K562 (cell line): ENCODE measurements at regions not wholly inside any gene's neighbourhood (a gene's known extent, or its start where the extent isn't known, plus 50 kb on each side); places are given as distances from the start of the nearest gene placed in this dataset.

Experiments
- ATAC-seq: fragments of 200-7000 bp; cut with Tn5 transposase; 3 replicates; pipeline ENCODE4 v1.9.1; 2020; ENCODE audit warnings: moderate library complexity
- BruUV-seq: library from RNA; stranded (reverse); fragments of 400-500 nt; replicated peaks from 2 replicates; lab custom pipeline; 2021; lab: Mats Ljungman, UMichigan
- CTCF ChIA-PET: fragments of 300-600 bp; formaldehyde crosslinking; extraction: SDS; loops from one replicate; lab custom pipeline; 2021; ENCODE audit warnings: low intra/inter-chr PET ratio; lab: Yijun Ruan, JAX
- POLR2A ChIA-PET: fragments of 300-600, 350-650 bp; sonication (Branson Sonifier 250); formaldehyde crosslinking; extraction: SDS; loops from one replicate; lab custom pipeline; 2021; ENCODE audit warnings: antibody characterized with exemption, inconsistent platforms; lab: Yijun Ruan, JAX
- DNase-seq, 4 experiments: peaks; one replicate each; pipeline versions ENCODE4 v3.0.0 to v3.0.0-alpha.2; 2011 to 2018; ENCODE audit warnings: low spot score in 3 of 4, mixed read lengths in 3 of 4; ENCODE audit errors: extremely low read depth in 1 of 4
- FAIRE-seq: peaks from 2 replicates; lab custom pipeline; 2011; peaks lifted over from hg19 to GRCh38; lab: Jason Lieb, UNC
- H2AFZ ChIP-seq: 2 replicates; pipeline ENCODE4 v1.6.0; 2011; ENCODE audit warnings: low read depth, low read length, control low read depth, inconsistent platforms
- H3K27ac ChIP-seq: fragments of 200-600 bp; 3 replicates; pipeline ENCODE4 v1.8.0; 2011; ENCODE audit warnings: low read depth, mild to moderate bottlenecking, control low read depth, inconsistent platforms, low read length, moderate library complexity, mixed read lengths; ENCODE audit errors: extremely low read depth
- H3K27me3 ChIP-seq, 2 experiments: fragments of 300-600 bp in 1 of 2; 2 replicates in 1 of 2; 3 replicates in 1 of 2; pipeline versions ENCODE4 v1.6.0 to v1.8.0; 2011; ENCODE audit warnings: inconsistent platforms in 2 of 2, low read length in 2 of 2, mild to moderate bottlenecking in 1 of 2, mixed read lengths in 1 of 2, moderate library complexity in 1 of 2; ENCODE audit not compliant: control insufficient read depth in 2 of 2, insufficient read depth in 2 of 2
- H3K36me3 ChIP-seq: fragments of 300-600 bp; 3 replicates; pipeline ENCODE4 v1.8.0; 2011; ENCODE audit warnings: mild to moderate bottlenecking, low read length, inconsistent platforms; ENCODE audit not compliant: control insufficient read depth, insufficient read depth
- H3K4me1 ChIP-seq, 2 experiments: fragments of 200-600 bp in 1 of 2; replicated peaks in 1 of 2; 2 replicates in 1 of 2; 3 replicates in 1 of 2; pipeline versions ENCODE4 v1.5.1 to v1.8.0; 2011; ENCODE audit warnings: inconsistent platforms in 2 of 2, low read length in 2 of 2, mild to moderate bottlenecking in 1 of 2, mixed read lengths in 1 of 2, moderate library complexity in 1 of 2; ENCODE audit not compliant: control insufficient read depth in 2 of 2, insufficient read depth in 2 of 2
- H3K4me2 ChIP-seq: 2 replicates; pipeline ENCODE4 v1.6.1; 2011; ENCODE audit warnings: low read length, control low read depth, inconsistent platforms, mixed read lengths; ENCODE audit not compliant: insufficient read depth
- H3K4me3 ChIP-seq: fragments of 200-600 bp; sonication (generic), shearing (Covaris generic); 2 replicates; pipeline ENCODE4 v1.5.1; 2016; ENCODE audit warnings: control low read depth, inconsistent platforms
- H3K79me2 ChIP-seq: fragments of 200-600 bp; 3 replicates; pipeline ENCODE4 v1.8.0; 2011; ENCODE audit warnings: low read length, inconsistent platforms; ENCODE audit not compliant: control insufficient read depth, insufficient read depth
- H3K9ac ChIP-seq, 2 experiments: 2 replicates each; pipeline versions ENCODE4 v1.6.0 to v1.6.1; 2011; ENCODE audit warnings: low read depth in 2 of 2, low read length in 2 of 2, control low read depth in 1 of 2, inconsistent platforms in 1 of 2, mild to moderate bottlenecking in 1 of 2, mixed read lengths in 1 of 2; ENCODE audit not compliant: insufficient read depth in 1 of 2
- H3K9me1 ChIP-seq: one replicate; pipeline ENCODE4 v1.6.0; 2011; ENCODE audit warnings: inconsistent platforms, mild to moderate bottlenecking, low read length, moderate library complexity; ENCODE audit not compliant: control insufficient read depth, insufficient read depth
- H3K9me3 ChIP-seq: replicated peaks from 2 replicates; pipeline ENCODE4 v1.5.1; 2011; ENCODE audit warnings: low read depth, low read length, inconsistent platforms; ENCODE audit not compliant: control insufficient read depth, insufficient read depth
- H4K20me1 ChIP-seq: replicated peaks from 2 replicates; pipeline ENCODE4 v1.6.1; 2011; ENCODE audit warnings: low read length, inconsistent platforms, mixed read lengths; ENCODE audit not compliant: control insufficient read depth, insufficient read depth
- ARID1B ChIP-seq: fragments of 450-650 bp; IDR thresholded peaks from 2 replicates; pipeline ENCODE4 v1.6.1; 2016; ENCODE audit warnings: antibody characterized with exemption, mild to moderate bottlenecking, inconsistent platforms
- CBX8 ChIP-seq: fragments of 200-600 bp; sonication (generic); IDR thresholded peaks from 2 replicates; pipeline ENCODE4 v1.6.1; 2012; ENCODE audit warnings: borderline replicate concordance, mixed run types, low read depth, mild to moderate bottlenecking, moderate library complexity, mixed read lengths, low read length, control low read depth, inconsistent platforms; ENCODE audit not compliant: poor library complexity, severe bottlenecking; ENCODE audit errors: extremely low read depth
- CHD2 ChIP-seq: IDR thresholded peaks from 2 replicates; pipeline ENCODE4 v1.6.1; 2011; ENCODE audit warnings: low read depth, low read length
- HNRNPK ChIP-seq: fragments of 200-400 bp; formaldehyde crosslinking; IDR thresholded peaks from one replicate; pipeline ENCODE4 v1.6.1; 2018; ENCODE audit warnings: mild to moderate bottlenecking, low read depth, low read length; ENCODE audit not compliant: poor library complexity, severe bottlenecking
- PCBP2 ChIP-seq: fragments of 200-400 bp; formaldehyde crosslinking; IDR thresholded peaks from 2 replicates; pipeline ENCODE4 v1.6.1; 2018; ENCODE audit warnings: low read length, low read depth, mild to moderate bottlenecking, moderate library complexity; ENCODE audit not compliant: poor library complexity, severe bottlenecking
- SRF ChIP-seq, 2 experiments: fragments of 250-450, 450-650 bp in 1 of 2; sonication (Bioruptor Pico) in 1 of 2; sonication (generic) in 1 of 2; formaldehyde crosslinking; IDR thresholded peaks; 2 replicates each; pipeline versions ENCODE4 v1.5.0 to v1.5.1; 2020 to 2022; ENCODE audit warnings: mild to moderate bottlenecking in 1 of 2, missing genetic modification reagents in 1 of 2
- TCFL5 ChIP-seq: fragments of 250-450 bp; sonication (Bioruptor Pico); conservative IDR thresholded peaks from 2 replicates; pipeline ENCODE4 v1.6.1; 2021; ENCODE audit warnings: mild to moderate bottlenecking, moderate library complexity, matching md5 sums
- ZFX ChIP-seq: sonication (generic); formaldehyde crosslinking; IDR thresholded peaks from 2 replicates; pipeline ENCODE4 v1.8.0; 2022; ENCODE audit warnings: mild to moderate bottlenecking, missing genetic modification reagents, moderate library complexity
- WGBS: fragments of 100-300 bp; shearing (Covaris generic); methylation state at CpG from one replicate; pipeline ENCODE4 v1.1.6; 2016; ENCODE audit warnings: low coverage, mixed read lengths; ENCODE audit not compliant: insufficient coverage; ENCODE audit errors: missing lambda C conversion rate; 5-methylcytosine and 5-hydroxymethylcytosine counted together
- in situ Hi-C: fragments of 300-500 bp; cut with MboI; formaldehyde crosslinking; loops from 4 replicates; pipeline ENCODE4 v1.15.0; 2018; ENCODE audit warnings: inconsistent platforms, mixed read lengths
- intact Hi-C: fragments of 100-400 bp; cut with micrococcal nuclease; formaldehyde crosslinking; loops from 2 replicates; pipeline ENCODE4 v1.14.2; 2022
- TF ChIP-seq, protein P1 (sequence below): sonication (generic); formaldehyde crosslinking; IDR thresholded peaks from 2 replicates; pipeline ENCODE4 v1.8.1; 2023; ENCODE audit warnings: mild to moderate bottlenecking, missing genetic modification reagents
- TF ChIP-seq, protein P2 (sequence below): sonication (generic); formaldehyde crosslinking; IDR thresholded peaks from 2 replicates; pipeline ENCODE4 v1.8.0; 2022; ENCODE audit warnings: mild to moderate bottlenecking, low read depth, missing genetic modification reagents

DNA sequence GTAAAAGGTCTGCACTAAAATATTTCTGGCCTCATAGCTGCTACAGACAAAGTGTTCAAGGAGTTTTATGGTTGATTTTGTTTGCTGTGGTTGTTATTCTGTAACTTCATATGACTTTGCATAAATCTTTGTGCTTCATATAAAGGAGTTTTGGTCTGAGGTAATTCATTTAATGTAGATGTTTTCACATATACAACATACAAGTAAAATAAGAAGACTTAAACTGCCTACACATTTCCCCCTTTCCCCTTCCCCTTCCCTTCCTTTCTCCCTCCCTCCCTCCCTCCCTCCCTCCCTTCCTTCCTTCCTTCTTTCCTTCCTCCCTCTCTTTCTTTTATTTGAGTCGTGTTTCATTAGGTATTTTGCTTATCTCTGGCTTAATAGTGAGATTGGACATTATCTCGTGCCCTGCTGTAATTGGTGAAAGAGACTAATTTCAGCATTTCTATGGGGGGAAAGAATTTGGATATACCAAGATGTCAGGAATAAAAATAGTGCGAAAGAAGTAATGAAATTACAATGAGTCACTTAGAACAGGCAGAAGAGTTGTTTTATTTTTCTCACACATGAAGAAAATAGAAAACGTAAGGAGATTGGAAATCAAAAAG, 144.9 kb upstream of the MAD2L1 start:
- intact Hi-C loops (no loop called here), in situ Hi-C loops (no loop called here)
- no TSS peak for BruUV-seq
- Histone ChIP-seq H3K27me3 (no peaks in the 10 kb centered on the region), H3K9me3 (no peaks in the 10 kb centered on the region), H3K9ac (no peak overlapping the region), H3K36me3 (no peaks in the 10 kb centered on the region), H3K4me1 (no peaks in the 10 kb centered on the region), H3K9me1 (no peaks in the 10 kb centered on the region), H3K27ac (no peak overlapping the region), H2AFZ (no peak overlapping the region), H3K4me2 (no peak overlapping the region), H3K79me2 (no peaks in the 10 kb centered on the region), H4K20me1 (no peaks in the 10 kb centered on the region), H3K4me3 (no peak overlapping the region)
- DNase-seq = no peak
- ChIA-PET POLR2A (no interaction called here), CTCF (no interaction called here)
- TF ChIP-seq PCBP2 = peak; percentile 77
- peak; percentile 74 for TF ChIP-seq HNRNPK
- no peak for TF ChIP-seq TCFL5
- no peak for ATAC-seq
- no peak for FAIRE-seq
- 3% methylated on average over 4 of the region's 4 CpGs for WGBS

DNA sequence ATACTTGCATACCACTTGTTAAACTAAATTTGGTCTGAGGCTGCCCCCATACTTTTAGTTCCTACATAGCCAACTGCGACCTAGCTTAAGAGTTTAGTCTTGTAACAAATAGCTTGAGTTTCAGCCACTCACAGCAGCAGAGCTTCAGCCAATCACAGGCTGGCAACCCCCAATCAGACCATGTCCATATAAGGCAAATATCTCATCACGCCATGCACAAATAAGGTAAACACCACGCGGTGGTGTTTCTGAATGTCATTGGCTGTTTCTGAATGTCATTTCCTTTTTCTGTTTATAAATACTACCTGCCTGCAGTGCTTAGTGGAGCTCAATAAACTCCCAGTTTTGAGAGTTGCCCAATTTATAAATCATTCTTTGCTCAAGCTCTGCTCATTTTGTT, 143.1 kb upstream of the MAD2L1 start:
- ChIA-PET POLR2A (interaction anchor here (0.6 kb wide), 1 partner anchor 1591 kb away, joined by 3 read pairs; the partner anchor contains the start of gene EXOSC9), CTCF (no interaction called here)
- Histone ChIP-seq H4K20me1 (no peaks in the 10 kb centered on the region), H3K36me3 (no peaks in the 10 kb centered on the region), H3K4me2 (no peak overlapping the region), H3K9ac (no peak overlapping the region), H2AFZ (no peak overlapping the region), H3K9me1 (no peaks in the 10 kb centered on the region), H3K4me1 (no peaks in the 10 kb centered on the region), H3K27ac (no peak overlapping the region), H3K27me3 (no peaks in the 10 kb centered on the region), H3K9me3 (no peaks in the 10 kb centered on the region), H3K79me2 (no peaks in the 10 kb centered on the region), H3K4me3 (no peak overlapping the region)
- 0% methylated on average over 4 of the region's 4 CpGs for WGBS
- TF ChIP-seq ZFX (no peak), CHD2 (no peak), ARID1B (no peak), CBX8 (no peak), SRF (CRISPR knock-in tag; IDR thresholded peaks at IDR 0.05) (peak in 1 of 2 experiments; percentile 87; a peak in 1 of 4 replicates)
- TF ChIP-seq, protein P1, sequence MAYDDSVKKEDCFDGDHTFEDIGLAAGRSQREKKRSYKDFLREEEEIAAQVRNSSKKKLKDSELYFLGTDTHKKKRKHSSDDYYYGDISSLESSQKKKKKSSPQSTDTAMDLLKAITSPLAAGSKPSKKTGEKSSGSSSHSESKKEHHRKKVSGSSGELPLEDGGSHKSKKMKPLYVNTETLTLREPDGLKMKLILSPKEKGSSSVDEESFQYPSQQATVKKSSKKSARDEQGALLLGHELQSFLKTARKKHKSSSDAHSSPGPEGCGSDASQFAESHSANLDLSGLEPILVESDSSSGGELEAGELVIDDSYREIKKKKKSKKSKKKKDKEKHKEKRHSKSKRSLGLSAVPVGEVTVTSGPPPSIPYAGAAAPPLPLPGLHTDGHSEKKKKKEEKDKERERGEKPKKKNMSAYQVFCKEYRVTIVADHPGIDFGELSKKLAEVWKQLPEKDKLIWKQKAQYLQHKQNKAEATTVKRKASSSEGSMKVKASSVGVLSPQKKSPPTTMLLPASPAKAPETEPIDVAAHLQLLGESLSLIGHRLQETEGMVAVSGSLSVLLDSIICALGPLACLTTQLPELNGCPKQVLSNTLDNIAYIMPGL = no peak
- TF ChIP-seq, protein P2, sequence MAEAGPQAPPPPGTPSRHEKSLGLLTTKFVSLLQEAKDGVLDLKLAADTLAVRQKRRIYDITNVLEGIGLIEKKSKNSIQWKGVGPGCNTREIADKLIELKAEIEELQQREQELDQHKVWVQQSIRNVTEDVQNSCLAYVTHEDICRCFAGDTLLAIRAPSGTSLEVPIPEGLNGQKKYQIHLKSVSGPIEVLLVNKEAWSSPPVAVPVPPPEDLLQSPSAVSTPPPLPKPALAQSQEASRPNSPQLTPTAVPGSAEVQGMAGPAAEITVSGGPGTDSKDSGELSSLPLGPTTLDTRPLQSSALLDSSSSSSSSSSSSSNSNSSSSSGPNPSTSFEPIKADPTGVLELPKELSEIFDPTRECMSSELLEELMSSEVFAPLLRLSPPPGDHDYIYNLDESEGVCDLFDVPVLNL (CRISPR knock-in tag) = no peak
- ATAC-seq (no peak), DNase-seq (peak in 2 of 4 experiments; percentile 0 to 5), FAIRE-seq (no peak)
- intact Hi-C loops = no loop called here
- BruUV-seq = no TSS peak
- in situ Hi-C loops = no loop called here
